ENCODE measurements at regions not wholly inside any gene's neighbourhood (a gene's known extent, or its start where the extent isn't known, plus 50 kb on each side); places are given as distances from the start of the nearest gene placed in this dataset.

- no peak for DNase-seq
These were observed 403.0 kb downstream of the LMO7 start for GRCh38 chr13:76038920-76039716.

GRCh38 chr13:76036176-76036575, 400.0 kb downstream of the LMO7 start:
- DNase-seq: no peak

- DNase-seq: no peak
These were observed 399.6 kb downstream of the LMO7 start for GRCh38 chr13:76035711-76036110.

GRCh38 chr13:76029706-76030105, 393.6 kb downstream of the LMO7 start:
- no peak for DNase-seq

- DNase-seq: no peak
These were observed 393.0 kb downstream of the LMO7 start for GRCh38 chr13:76029088-76029487.

- no peak for DNase-seq
These were observed 391.0 kb downstream of the LMO7 start for GRCh38 chr13:76027131-76027530.

- no peak for DNase-seq
These were observed 389.3 kb downstream of the LMO7 start for GRCh38 chr13:76025392-76025791.

- DNase-seq: no peak
These were observed 388.0 kb downstream of the LMO7 start for GRCh38 chr13:76024151-76024550.

GRCh38 chr13:76023652-76024051, 387.5 kb downstream of the LMO7 start:
- DNase-seq: no peak

GRCh38 chr13:76020421-76020955, 384.4 kb downstream of the LMO7 start:
- no peak for DNase-seq

GRCh38 chr13:76019421-76020044, 383.4 kb downstream of the LMO7 start:
- DNase-seq: no peak

GRCh38 chr13:76017861-76018556, 381.9 kb downstream of the LMO7 start:
- no peak for DNase-seq

- no peak for DNase-seq
These were observed 380.8 kb downstream of the LMO7 start for GRCh38 chr13:76016799-76017400.

- DNase-seq: no peak
These were observed 378.5 kb downstream of the LMO7 start for GRCh38 chr13:76014406-76015318.

GRCh38 chr13:76012091-76012721, 376.1 kb downstream of the LMO7 start:
- no peak for DNase-seq

GRCh38 chr13:76009267-76009890, 373.2 kb downstream of the LMO7 start:
- no peak for DNase-seq

- no peak for DNase-seq
These were observed 368.3 kb downstream of the LMO7 start for GRCh38 chr13:76004416-76004815.

- no peak for DNase-seq
These were observed 364.0 kb downstream of the LMO7 start for GRCh38 chr13:76000131-76000530.

- no peak for DNase-seq
These were observed 360.5 kb downstream of the LMO7 start for GRCh38 chr13:75996582-75996981.

GRCh38 chr13:75995966-75996365, 359.8 kb downstream of the LMO7 start:
- no peak for DNase-seq

- DNase-seq: no peak
These were observed 357.7 kb downstream of the LMO7 start for GRCh38 chr13:75993823-75994222.

Data from cerebellar nuclear complex (tissue), 1 donor.